NCI-H446 treated with DMSO at 0.1 percent for 48 hours (cell line): ENCODE measurements at regions not wholly inside any gene's neighbourhood (a gene's known extent, or its start where the extent isn't known, plus 50 kb on each side); places are given as distances from the start of the nearest gene placed in this dataset.

Source experiments
- DNase-seq: peaks from one replicate; lab custom pipeline; 2025; lab: John Stamatoyannopoulos, UW

GRCh38 chr3:59446775-59447465 lies 397.1 kb upstream of the CFAP20DC start:
- DNase-seq = no peak

- DNase-seq = no peak
Observed at GRCh38 chr3:59444676-59445075, 394.9 kb upstream of the CFAP20DC start.

DNA sequence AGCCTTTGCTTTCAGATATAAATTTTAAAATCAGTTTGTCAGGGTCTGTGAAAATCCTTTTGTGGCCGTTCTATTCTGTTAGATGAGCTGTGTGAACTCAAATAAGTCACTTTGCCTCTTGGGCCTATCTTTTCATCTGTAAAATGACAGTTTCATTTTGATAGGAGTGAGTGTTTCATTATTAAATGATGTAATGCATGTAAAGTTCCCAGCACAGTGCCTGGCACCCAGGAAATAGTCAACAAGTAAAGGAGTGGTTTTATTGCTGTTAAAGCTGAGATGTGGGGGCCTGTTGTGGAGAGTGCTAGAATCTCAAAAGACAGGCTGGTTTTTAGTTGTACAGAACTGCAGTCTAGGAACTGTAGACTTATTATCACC lies 394.5 kb upstream of the CFAP20DC start:
- no peak for DNase-seq

DNA sequence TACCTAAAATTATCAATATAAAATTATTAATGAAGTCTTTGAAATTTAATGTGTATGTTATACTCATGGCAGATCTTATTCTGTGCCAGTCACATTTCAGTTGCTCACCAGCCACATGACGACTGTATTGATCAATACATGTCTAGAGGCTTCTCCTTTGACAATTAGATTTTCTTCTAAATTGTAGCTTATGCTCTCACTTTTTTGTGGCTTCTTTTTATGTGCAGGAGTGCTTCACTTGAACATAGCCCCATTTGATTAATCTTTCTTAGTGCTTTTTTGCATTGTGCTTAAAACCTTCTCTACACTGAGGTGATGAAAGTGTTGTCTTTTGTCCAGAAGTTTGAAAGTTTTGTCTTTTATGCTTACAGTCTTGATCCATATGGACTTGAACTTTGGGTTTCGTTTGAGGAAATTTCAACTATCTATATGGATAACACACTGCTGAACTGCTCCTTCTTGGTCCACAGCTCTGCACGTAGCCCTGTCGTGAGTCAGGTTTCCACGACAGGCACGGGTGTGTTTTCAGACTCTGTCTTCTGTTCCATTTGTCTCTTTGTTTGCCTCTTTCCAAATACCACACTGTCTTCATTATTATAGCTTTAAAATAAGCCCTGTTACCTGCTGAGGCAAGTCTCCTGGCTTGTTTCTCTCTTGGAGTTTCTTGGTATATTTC lies 393.9 kb upstream of the CFAP20DC start:
- no peak for DNase-seq

GRCh38 chr3:59442046-59442445 lies 392.2 kb upstream of the CFAP20DC start:
- DNase-seq = no peak

GRCh38 chr3:59440285-59441028 lies 390.6 kb upstream of the CFAP20DC start:
- no peak for DNase-seq

GRCh38 chr3:59438492-59438891 lies 388.7 kb upstream of the CFAP20DC start:
- DNase-seq = no peak

DNA sequence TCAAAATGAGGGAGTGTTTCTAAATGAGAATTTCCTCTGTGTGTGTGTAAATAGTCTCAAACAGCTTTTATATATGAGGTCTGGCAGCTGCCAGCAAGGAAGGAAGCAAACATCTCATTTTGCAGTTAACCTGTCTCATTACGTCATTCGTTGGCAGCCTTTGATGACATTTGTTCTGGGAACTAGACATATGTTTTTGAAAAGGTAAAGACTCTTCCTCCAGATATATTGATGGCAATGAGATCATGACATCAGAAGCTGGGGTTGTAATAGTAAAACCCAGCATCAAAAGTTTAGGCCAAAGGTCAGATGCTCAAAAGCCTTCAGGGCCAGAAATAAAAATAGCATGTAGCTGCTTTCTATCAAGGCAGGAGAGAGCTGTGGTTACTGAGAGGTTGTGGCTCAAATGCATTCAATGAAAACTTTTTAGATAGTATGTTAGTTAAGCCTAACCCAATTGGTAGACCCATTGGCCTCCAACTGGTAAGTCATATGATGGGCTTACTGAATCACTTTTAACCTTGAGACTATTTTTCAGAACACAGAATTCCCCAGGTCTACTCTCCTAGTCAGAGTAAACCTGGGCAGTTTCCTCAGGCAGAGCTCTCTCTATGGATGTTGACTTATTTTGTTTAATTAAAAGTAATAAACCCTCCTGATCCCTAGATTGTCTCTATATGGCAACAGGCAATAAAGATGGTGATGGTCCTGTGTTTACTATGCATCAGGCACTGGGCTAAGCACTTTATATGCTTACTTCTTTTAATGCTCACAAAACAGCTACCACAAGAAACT lies 386.5 kb upstream of the CFAP20DC start:
- DNase-seq = no peak

- DNase-seq = no peak
Observed at GRCh38 chr3:59433546-59433945, 383.7 kb upstream of the CFAP20DC start.

- no peak for DNase-seq
Observed at GRCh38 chr3:59432665-59433064, 382.8 kb upstream of the CFAP20DC start.

GRCh38 chr3:59430341-59430740 lies 380.5 kb upstream of the CFAP20DC start:
- DNase-seq = no peak

DNA sequence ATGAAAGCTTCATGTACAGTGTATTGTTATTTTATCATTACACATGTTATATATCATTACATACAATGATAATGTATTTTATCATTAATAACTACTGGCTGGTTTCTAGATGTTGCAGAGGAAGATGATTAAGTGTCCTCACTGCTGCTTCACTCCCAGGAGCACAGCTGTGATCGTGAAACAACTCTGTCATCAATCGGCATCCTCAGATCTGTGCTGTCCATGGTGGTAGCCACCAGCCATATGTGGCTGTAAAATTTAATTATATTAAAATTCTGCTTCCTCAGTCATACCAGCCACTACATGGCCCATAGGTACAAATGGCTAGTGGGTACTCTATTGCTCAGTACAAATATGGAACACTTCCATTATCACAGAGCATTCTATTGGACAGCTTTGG lies 379.4 kb upstream of the CFAP20DC start:
- no peak for DNase-seq

DNA sequence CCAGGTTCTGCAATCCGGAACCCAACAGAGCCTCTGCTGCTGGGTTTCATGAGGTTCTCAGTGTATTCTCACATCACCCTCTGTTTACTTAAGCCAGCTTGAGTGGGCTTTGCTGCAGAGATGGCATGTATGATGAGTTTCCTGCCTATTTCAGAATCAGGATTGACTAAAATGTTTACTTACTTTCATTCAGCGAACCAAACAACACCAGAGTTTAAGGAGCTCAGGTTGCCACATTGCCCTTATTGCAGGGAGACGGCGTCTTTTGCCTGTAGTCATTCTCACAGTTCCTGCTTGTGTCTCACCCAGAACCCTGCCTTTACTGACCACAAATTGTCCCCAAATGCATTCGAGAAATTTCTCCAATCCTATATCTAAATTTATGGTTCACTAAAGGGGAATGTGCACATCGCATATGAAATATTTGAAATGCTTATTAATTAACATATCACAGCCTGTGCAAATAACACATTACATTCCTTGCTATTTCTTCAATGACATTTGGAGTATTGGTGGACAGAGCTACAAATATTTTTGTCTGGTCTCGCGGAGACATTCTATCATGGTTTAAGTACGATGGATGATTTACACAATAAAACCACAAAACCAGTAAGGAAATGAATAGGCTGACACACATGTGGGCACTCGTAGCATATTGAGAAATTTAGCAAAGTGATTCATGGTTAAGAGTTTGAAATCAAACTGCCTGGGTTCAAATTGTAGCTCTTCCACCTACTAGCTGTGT lies 377.2 kb upstream of the CFAP20DC start:
- DNase-seq = no peak

- no peak for DNase-seq
Observed at GRCh38 chr3:59425942-59426341, 376.1 kb upstream of the CFAP20DC start.

- no peak for DNase-seq
Observed at GRCh38 chr3:59425371-59425770, 375.5 kb upstream of the CFAP20DC start.

GRCh38 chr3:59424268-59425010 lies 374.6 kb upstream of the CFAP20DC start:
- DNase-seq = no peak

DNA sequence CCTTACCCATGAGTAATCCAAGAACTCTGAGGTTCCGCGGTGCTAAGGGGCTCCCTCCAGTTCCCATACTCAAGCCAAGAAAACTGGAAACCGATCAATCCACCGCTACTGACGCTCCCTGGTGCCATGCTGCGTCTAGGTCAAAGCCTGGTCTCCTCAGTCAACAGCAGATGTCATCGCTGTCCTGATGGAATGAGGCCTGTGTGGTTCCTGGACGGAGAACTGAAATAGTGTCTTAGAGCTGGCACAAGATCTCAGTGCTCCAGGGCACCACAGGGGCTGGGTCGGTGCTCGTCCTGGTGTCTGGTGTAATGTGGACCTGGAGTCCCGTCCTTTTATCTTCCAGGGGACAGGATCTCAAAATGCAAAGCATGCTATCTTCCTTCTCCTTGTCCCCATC lies 373.9 kb upstream of the CFAP20DC start:
- DNase-seq = no peak

GRCh38 chr3:59422312-59422711 lies 372.5 kb upstream of the CFAP20DC start:
- DNase-seq = no peak

- DNase-seq = no peak
Observed at GRCh38 chr3:59418836-59419235, 369.0 kb upstream of the CFAP20DC start.

DNA sequence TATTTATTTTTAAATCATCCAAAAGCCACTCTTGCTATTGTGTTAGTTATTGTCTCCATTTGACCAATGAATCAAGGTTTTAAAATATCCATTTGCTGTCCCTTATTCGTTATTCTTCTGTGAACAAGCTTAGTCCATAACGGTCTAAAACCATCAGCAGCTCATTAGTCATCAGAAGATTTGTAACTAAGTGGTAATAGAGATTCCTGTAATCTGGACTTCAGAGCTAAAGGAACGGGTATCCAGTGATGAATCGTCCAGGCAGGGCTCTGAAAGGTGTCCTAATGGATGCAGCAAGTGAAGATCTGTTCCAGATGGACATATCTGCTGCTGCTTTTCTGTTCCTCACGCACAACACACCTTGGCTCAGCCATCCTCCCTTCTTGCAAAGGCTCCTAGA lies 362.7 kb upstream of the CFAP20DC start:
- DNase-seq = no peak

DNA sequence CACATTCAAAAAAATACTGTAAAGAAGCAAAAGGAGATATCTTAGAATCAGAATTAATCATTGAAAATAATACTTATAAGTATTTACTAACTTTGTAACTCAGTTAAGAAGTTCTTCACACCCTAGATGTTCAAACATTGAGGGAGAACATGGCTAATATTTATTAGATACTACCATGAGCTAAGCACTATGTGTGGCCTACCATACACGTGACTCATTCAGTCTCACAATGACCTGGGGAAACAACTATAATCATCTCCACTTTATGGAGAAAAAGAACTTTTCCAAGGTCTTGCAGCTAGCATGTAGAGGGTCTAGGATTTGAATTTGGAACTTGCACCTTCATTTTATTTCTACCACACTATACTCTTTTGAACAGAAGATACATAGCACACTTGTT lies 361.9 kb upstream of the CFAP20DC start:
- DNase-seq = no peak
